ENCODE measurements at regions not wholly inside any gene's neighbourhood (a gene's known extent, or its start where the extent isn't known, plus 50 kb on each side); places are given as distances from the start of the nearest gene placed in this dataset.

- Histone ChIP-seq H3K36me3 (ENCODE audit: insufficient read depth, low read length) (no peaks in the 10 kb centered on the region), H3K9ac (ENCODE audit: low read length) (no peak overlapping the region), H3K4me1 (ENCODE audit: insufficient read depth, low read length) (no peaks in the 10 kb centered on the region), H3K79me2 (ENCODE audit: insufficient read depth, low read length) (no peaks in the 10 kb centered on the region), H3K4me2 (ENCODE audit: low read length) (no peak overlapping the region), H3K4me3 (ENCODE audit: insufficient read depth, low read depth, low read length) (no peak overlapping the region), H4K20me1 (ENCODE audit: insufficient read depth, low read length) (no peaks in the 10 kb centered on the region), H3K27me3 (ENCODE audit: insufficient read depth, low read length) (no peaks in the 10 kb centered on the region), H2AFZ (ENCODE audit: low read depth, low read length) (no peak overlapping the region), H3K27ac (ENCODE audit: low read depth, low read length) (no peak overlapping the region), H3K9me3 (ENCODE audit: insufficient read depth, low read depth, low read length) (no peaks in the 10 kb centered on the region)
- Mint-ChIP-seq H3K4me3 (ENCODE audit: unreplicated experiment) (no peak overlapping the region), H3K27ac (ENCODE audit: unreplicated experiment) (no peak overlapping the region), H3K27me3 (ENCODE audit: low read depth, unreplicated experiment) (no peaks in the 10 kb centered on the region), H3K4me1 (ENCODE audit: low read depth, unreplicated experiment) (no peaks in the 10 kb centered on the region), H3K36me3 (ENCODE audit: low read depth, unreplicated experiment) (no peaks in the 10 kb centered on the region), H3K9me3 (ENCODE audit: unreplicated experiment) (peaks cover 6% of the 10 kb centered on the region)
- no peak for FAIRE-seq
- no peak for DNase-seq (ENCODE audit: low read depth)
- TF ChIP-seq, protein P1, sequence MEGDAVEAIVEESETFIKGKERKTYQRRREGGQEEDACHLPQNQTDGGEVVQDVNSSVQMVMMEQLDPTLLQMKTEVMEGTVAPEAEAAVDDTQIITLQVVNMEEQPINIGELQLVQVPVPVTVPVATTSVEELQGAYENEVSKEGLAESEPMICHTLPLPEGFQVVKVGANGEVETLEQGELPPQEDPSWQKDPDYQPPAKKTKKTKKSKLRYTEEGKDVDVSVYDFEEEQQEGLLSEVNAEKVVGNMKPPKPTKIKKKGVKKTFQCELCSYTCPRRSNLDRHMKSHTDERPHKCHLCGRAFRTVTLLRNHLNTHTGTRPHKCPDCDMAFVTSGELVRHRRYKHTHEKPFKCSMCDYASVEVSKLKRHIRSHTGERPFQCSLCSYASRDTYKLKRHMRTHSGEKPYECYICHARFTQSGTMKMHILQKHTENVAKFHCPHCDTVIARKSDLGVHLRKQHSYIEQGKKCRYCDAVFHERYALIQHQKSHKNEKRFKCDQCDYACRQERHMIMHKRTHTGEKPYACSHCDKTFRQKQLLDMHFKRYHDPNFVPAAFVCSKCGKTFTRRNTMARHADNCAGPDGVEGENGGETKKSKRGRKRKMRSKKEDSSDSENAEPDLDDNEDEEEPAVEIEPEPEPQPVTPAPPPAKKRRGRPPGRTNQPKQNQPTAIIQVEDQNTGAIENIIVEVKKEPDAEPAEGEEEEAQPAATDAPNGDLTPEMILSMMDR (IDR thresholded peaks at IDR 0.05; ENCODE audit: insufficient read depth, low read depth, low read length) = no peak
- TF ChIP-seq EZH2 (IDR thresholded peaks at IDR 0.05; ENCODE audit: insufficient read depth, low read length) = no peak
These were observed 317.4 kb downstream of the DIPK2A start for GRCh38 chr3:144289057-144289456.

GRCh38 chr3:144294659-144295538, 323.3 kb downstream of the DIPK2A start:
- no peaks in the 10 kb centered on the region for H3K9me3 ChIP-seq (ENCODE audit: insufficient read depth, low read depth, low read length)

More at GRCh38 chr3:144294659-144295538, 323.3 kb downstream of the DIPK2A start:
- Histone ChIP-seq H3K27ac (ENCODE audit: low read depth, low read length) (no peak overlapping the region), H3K9ac (ENCODE audit: low read length) (no peak overlapping the region), H3K4me3 (ENCODE audit: insufficient read depth, low read depth, low read length) (no peak overlapping the region), H2AFZ (ENCODE audit: low read depth, low read length) (no peak overlapping the region), H3K4me1 (ENCODE audit: insufficient read depth, low read length) (no peaks in the 10 kb centered on the region), H3K79me2 (ENCODE audit: insufficient read depth, low read length) (no peaks in the 10 kb centered on the region), H4K20me1 (ENCODE audit: insufficient read depth, low read length) (no peaks in the 10 kb centered on the region), H3K27me3 (ENCODE audit: insufficient read depth, low read length) (no peaks in the 10 kb centered on the region), H3K36me3 (ENCODE audit: insufficient read depth, low read length) (no peaks in the 10 kb centered on the region), H3K4me2 (ENCODE audit: low read length) (no peak overlapping the region)
- Mint-ChIP-seq H3K4me3 (ENCODE audit: unreplicated experiment) (no peak overlapping the region), H3K9me3 (ENCODE audit: unreplicated experiment) (peaks cover 6% of the 10 kb centered on the region), H3K36me3 (ENCODE audit: low read depth, unreplicated experiment) (no peaks in the 10 kb centered on the region), H3K4me1 (ENCODE audit: low read depth, unreplicated experiment) (peaks cover 3% of the 10 kb centered on the region), H3K27ac (ENCODE audit: unreplicated experiment) (no peak overlapping the region), H3K27me3 (ENCODE audit: low read depth, unreplicated experiment) (no peaks in the 10 kb centered on the region)
- DNase-seq (ENCODE audit: low read depth) (no peak), FAIRE-seq (no peak)
- TF ChIP-seq, protein P1 (IDR thresholded peaks at IDR 0.05; ENCODE audit: insufficient read depth, low read depth, low read length) = no peak
- no peak for TF ChIP-seq EZH2 (IDR thresholded peaks at IDR 0.05; ENCODE audit: insufficient read depth, low read length)

Data from astrocyte (in vitro differentiated cells and primary cell).